GM12891 (cell line): ENCODE measurements at regions not wholly inside any gene's neighbourhood (a gene's known extent, or its start where the extent isn't known, plus 50 kb on each side); places are given as distances from the start of the nearest gene placed in this dataset.

Experiments
- POLR2A ChIP-seq: IDR thresholded peaks from 2 replicates; pipeline ENCODE4 v1.6.1; 2011; ENCODE audit warnings: low read depth, low read length, control low read depth
- POLR2AphosphoS5 ChIP-seq: IDR thresholded peaks from 2 replicates; pipeline ENCODE4 v1.6.1; 2011; ENCODE audit warnings: low read depth, low read length, control low read depth

- TF ChIP-seq POLR2A (no peak), POLR2AphosphoS5 (no peak)
Measured at GRCh38 chr5:174832025-174832424, 107.6 kb downstream of the MSX2 start.
